Fibroblast of lung (primary cell): ENCODE measurements at regions not wholly inside any gene's neighbourhood (a gene's known extent, or its start where the extent isn't known, plus 50 kb on each side); places are given as distances from the start of the nearest gene placed in this dataset.
"Not testable (repeated sequence)": the region's sequence is repeated elsewhere in the genome, so short reads cannot be mapped to it uniquely, and the experiment has no call there.

Source experiments
- DNase-seq, 2 donors: peaks; one replicate each; pipeline versions ENCODE4 v3.0.0 to v3.0.0-alpha.2; 2010; ENCODE audit warnings: low read depth in 2 of 2
- H2AFZ ChIP-seq: 2 replicates; pipeline ENCODE4 v1.5.1; 2012; ENCODE audit warnings: low read length, control low read depth, inconsistent platforms
- H3K27ac ChIP-seq: 2 replicates; pipeline ENCODE4 v1.5.1; 2011; ENCODE audit warnings: low read length, control low read depth; ENCODE audit not compliant: insufficient read depth
- H3K27me3 ChIP-seq: 2 replicates; pipeline ENCODE4 v1.5.1; 2011; ENCODE audit warnings: mild to moderate bottlenecking, low read length; ENCODE audit not compliant: control insufficient read depth, insufficient read depth
- H3K36me3 ChIP-seq: 2 replicates; pipeline ENCODE4 v1.5.1; 2011; ENCODE audit warnings: low read length; ENCODE audit not compliant: control insufficient read depth, insufficient read depth
- H3K4me1 ChIP-seq: 2 replicates; pipeline ENCODE4 v1.5.1; 2011; ENCODE audit warnings: low read length; ENCODE audit not compliant: control insufficient read depth, insufficient read depth; ENCODE audit errors: extremely low read depth
- H3K4me2 ChIP-seq: 2 replicates; pipeline ENCODE4 v1.5.1; 2011; ENCODE audit warnings: low read length, control low read depth; ENCODE audit not compliant: insufficient read depth; ENCODE audit errors: extremely low read depth
- H3K4me3 ChIP-seq, 4 experiments: fragments of 200-600 bp in 1 of 4; sonication (generic) in 1 of 4; replicated peaks in 1 of 4; 2 replicates each; pipeline ENCODE4 v1.5.1; 2011 to 2016; ENCODE audit warnings: low read length in 4 of 4, low read depth in 3 of 4, mild to moderate bottlenecking in 3 of 4, control low read depth in 2 of 4, inconsistent platforms in 1 of 4, mixed read lengths in 1 of 4; ENCODE audit not compliant: insufficient read depth in 1 of 4; ENCODE audit errors: control extremely low read depth in 1 of 4
- H3K79me2 ChIP-seq: 2 replicates; pipeline ENCODE4 v1.5.1; 2012; ENCODE audit warnings: mild to moderate bottlenecking, low read length, inconsistent platforms; ENCODE audit not compliant: control insufficient read depth, insufficient read depth
- H3K9ac ChIP-seq: 2 replicates; pipeline ENCODE4 v1.5.1; 2011; ENCODE audit warnings: mild to moderate bottlenecking, low read length, control low read depth; ENCODE audit not compliant: insufficient read depth
- H3K9me3 ChIP-seq: 2 replicates; pipeline ENCODE4 v1.5.1; 2012; ENCODE audit warnings: low read depth, low read length; ENCODE audit not compliant: control insufficient read depth, insufficient read depth
- H4K20me1 ChIP-seq: 2 replicates; pipeline ENCODE4 v1.5.1; 2011; ENCODE audit warnings: low read length; ENCODE audit not compliant: control insufficient read depth, insufficient read depth; ENCODE audit errors: extremely low read depth
- CTCF ChIP-seq, 2 donors: IDR thresholded peaks in 1 of 2; conservative IDR thresholded peaks in 1 of 2; 1 replicate in 1 of 2; 2 replicates in 1 of 2; pipeline ENCODE4 v1.5.1; 2011 to 2012; ENCODE audit warnings: low read length in 2 of 2, control low read depth in 1 of 2, inconsistent platforms in 1 of 2, low read depth in 1 of 2, mild to moderate bottlenecking in 1 of 2
- EZH2 ChIP-seq: IDR thresholded peaks from 2 replicates; pipeline ENCODE4 v1.5.1; 2012; ENCODE audit warnings: low read length, control low read depth, mild to moderate bottlenecking; ENCODE audit errors: missing control alignments

- H2AFZ ChIP-seq: no peak overlapping the region
Measured at GRCh38 chr1:30525631-30525970, 197.8 kb downstream of the MATN1 start.

GRCh38 chr1:30524840-30525617, 198.4 kb downstream of the MATN1 start:
- H3K9ac ChIP-seq: no peak overlapping the region
- no peak for DNase-seq

More at GRCh38 chr1:30525631-30525970, 197.8 kb downstream of the MATN1 start:
- Histone ChIP-seq H4K20me1 (no peaks in the 10 kb centered on the region), H3K9me3 (no peaks in the 10 kb centered on the region), H3K27me3 (no peaks in the 10 kb centered on the region), H3K4me1 (peaks cover 3% of the 10 kb centered on the region), H3K9ac (no peak overlapping the region), H3K4me3 (no peak overlapping the region), H3K36me3 (no peaks in the 10 kb centered on the region), H3K79me2 (no peaks in the 10 kb centered on the region), H3K27ac (no peak overlapping the region), H3K4me2 (no peak overlapping the region)
- DNase-seq: no peak
- TF ChIP-seq EZH2: no peak

GRCh38 chr1:30524025-30524555, 199.3 kb downstream of the MATN1 start:
- H3K36me3 ChIP-seq, DNase-seq, H4K20me1 ChIP-seq, H3K9me3 ChIP-seq, H3K4me3 ChIP-seq, H3K4me1 ChIP-seq, H3K27me3 ChIP-seq, H3K9ac ChIP-seq, H3K79me2 ChIP-seq, H2AFZ ChIP-seq, H3K4me2 ChIP-seq, H3K27ac ChIP-seq: not testable (repeated sequence)

More at GRCh38 chr1:30524840-30525617, 198.4 kb downstream of the MATN1 start:
- TF ChIP-seq CTCF (conservative IDR thresholded peaks at IDR 0.05 in 1 of 2, IDR thresholded peaks at IDR 0.05 in 1 of 2; ENCODE audit: low read depth in 1 of 2, low read length in 2 of 2) (no peak), EZH2 (no peak)
- Histone ChIP-seq H3K27me3 (no peaks in the 10 kb centered on the region), H3K79me2 (no peaks in the 10 kb centered on the region), H3K4me1 (peaks cover 3% of the 10 kb centered on the region), H3K4me2 (no peak overlapping the region), H3K4me3 (no peak overlapping the region), H3K27ac (no peak overlapping the region), H3K36me3 (no peaks in the 10 kb centered on the region), H3K9me3 (no peaks in the 10 kb centered on the region), H4K20me1 (no peaks in the 10 kb centered on the region), H2AFZ (no peak overlapping the region)
